MCF 10A (cell line): ENCODE measurements at regions not wholly inside any gene's neighbourhood (a gene's known extent, or its start where the extent isn't known, plus 50 kb on each side); places are given as distances from the start of the nearest gene placed in this dataset.

Source experiments
- BruUV-seq: library from RNA; stranded (reverse); fragments of 400-500 nt; replicated peaks from 2 replicates; lab custom pipeline; 2021; lab: Mats Ljungman, UMichigan
- CTCF ChIA-PET: fragments of 300-600 bp; sonication (Branson Sonifier 250); formaldehyde crosslinking; extraction: SDS; loops from one replicate; lab custom pipeline; 2021; ENCODE audit warnings: antibody characterized with exemption, inconsistent platforms; lab: Yijun Ruan, JAX
- POLR2A ChIA-PET: fragments of 300-600, 350-650 bp; sonication (Branson Sonifier 250); formaldehyde crosslinking; extraction: SDS; loops from one replicate; lab custom pipeline; 2020; ENCODE audit warnings: antibody characterized with exemption, inconsistent platforms; lab: Yijun Ruan, JAX
- DNase-seq: peaks from one replicate; pipeline ENCODE4 v3.0.0-alpha.2; 2018; ENCODE audit not compliant: unreplicated experiment
- H3K27ac Mint-ChIP-seq: one replicate; pipeline ENCODE4 v1.8.0; 2022; ENCODE audit warnings: mild to moderate bottlenecking, low read depth, mixed read lengths; ENCODE audit not compliant: unreplicated experiment
- H3K27me3 Mint-ChIP-seq: one replicate; pipeline ENCODE4 v1.8.0; 2022; ENCODE audit warnings: mixed read lengths; ENCODE audit not compliant: insufficient read depth, unreplicated experiment
- H3K36me3 Mint-ChIP-seq: one replicate; pipeline ENCODE4 v1.8.0; 2022; ENCODE audit warnings: mild to moderate bottlenecking, moderate library complexity, mixed read lengths; ENCODE audit not compliant: insufficient read depth, unreplicated experiment
- H3K4me1 Mint-ChIP-seq: one replicate; pipeline ENCODE4 v1.8.0; 2022; ENCODE audit warnings: mixed read lengths; ENCODE audit not compliant: insufficient read depth, unreplicated experiment
- H3K4me3 Mint-ChIP-seq: one replicate; pipeline ENCODE4 v1.8.0; 2022; ENCODE audit warnings: mild to moderate bottlenecking, moderate library complexity, mixed read lengths; ENCODE audit not compliant: unreplicated experiment
- H3K9me3 Mint-ChIP-seq: one replicate; pipeline ENCODE4 v1.8.0; 2022; ENCODE audit warnings: mixed read lengths; ENCODE audit not compliant: unreplicated experiment
- CTCF ChIP-seq: fragments of 200-600 bp; IDR thresholded peaks from one replicate; pipeline ENCODE4 v1.8.0; 2022; ENCODE audit warnings: antibody characterized with exemption, mild to moderate bottlenecking; ENCODE audit not compliant: unreplicated experiment
- intact Hi-C: fragments of 100-400 bp; cut with micrococcal nuclease; formaldehyde crosslinking; loops from 2 replicates; pipeline ENCODE4 v1.14.1; 2022

- H3K27ac Mint-ChIP-seq, result no peak overlapping the region
- H3K4me1 Mint-ChIP-seq, result no peaks in the 10 kb centered on the region
- no TSS peak for BruUV-seq
- no peak overlapping the region for H3K4me3 Mint-ChIP-seq
- no peak for DNase-seq
- H3K27me3 Mint-ChIP-seq, result no peaks in the 10 kb centered on the region
- ChIA-PET CTCF (interaction anchor here (0.5 to 2.3 kb wide), 2 partner anchors 17 to 95 kb away, joined by 4 to 5 read pairs; no protein-coding TSS in a partner anchor), POLR2A (no interaction called here)
- intact Hi-C loops, result no loop called here
- no peak for TF ChIP-seq CTCF
- H3K9me3 Mint-ChIP-seq, result peaks cover 10% of the 10 kb centered on the region
- H3K36me3 Mint-ChIP-seq, result peaks cover 4% of the 10 kb centered on the region
Measured at GRCh38 chr20:39364320-39364719, 402.2 kb downstream of the DHX35 start.

- POLR2A ChIA-PET, result interaction anchor here (0.5 kb wide), 1 partner anchor 320 kb away, joined by 4 read pairs; no protein-coding TSS in a partner anchor
- no peak for DNase-seq
- Mint-ChIP-seq H3K36me3 (peaks cover 4% of the 10 kb centered on the region), H3K4me1 (no peaks in the 10 kb centered on the region), H3K9me3 (no peaks in the 10 kb centered on the region), H3K4me3 (no peak overlapping the region), H3K27me3 (no peaks in the 10 kb centered on the region), H3K27ac (no peak overlapping the region)
- intact Hi-C loops, result no loop called here
- CTCF ChIA-PET, result interaction anchor here (0.7 to 0.8 kb wide), 3 partner anchors 271 to 1814 kb away, joined by 3 read pairs; no protein-coding TSS in a partner anchor
- TF ChIP-seq CTCF, result no peak
- no TSS peak for BruUV-seq
Measured at GRCh38 chr20:39359981-39360620, 398.0 kb downstream of the DHX35 start.

GRCh38 chr20:39358052-39358451 lies 395.9 kb downstream of the DHX35 start:
- no TSS peak for BruUV-seq
- Mint-ChIP-seq H3K9me3 (no peaks in the 10 kb centered on the region), H3K27ac (no peak overlapping the region), H3K36me3 (no peaks in the 10 kb centered on the region), H3K27me3 (peaks cover 15% of the 10 kb centered on the region), H3K4me1 (no peaks in the 10 kb centered on the region), H3K4me3 (no peak overlapping the region)
- no peak for DNase-seq
- POLR2A ChIA-PET, result no interaction called here
- TF ChIP-seq CTCF, result no peak
- intact Hi-C loops, result no loop called here
- CTCF ChIA-PET, result interaction anchor here (0.6 to 0.7 kb wide), 3 partner anchors 8 to 119 kb away, joined by 3 read pairs; no protein-coding TSS in a partner anchor

- intact Hi-C loops, result no loop called here
- BruUV-seq, result no TSS peak
- DNase-seq, result peak; percentile 1
- POLR2A ChIA-PET, result no interaction called here
- CTCF ChIA-PET, result no interaction called here
- no peaks in the 10 kb centered on the region for H3K9me3 Mint-ChIP-seq
- no peaks in the 10 kb centered on the region for H3K36me3 Mint-ChIP-seq
- no peaks in the 10 kb centered on the region for H3K4me1 Mint-ChIP-seq
- H3K27me3 Mint-ChIP-seq, result peaks cover 15% of the 10 kb centered on the region
- H3K27ac Mint-ChIP-seq, result no peak overlapping the region
- no peak for TF ChIP-seq CTCF
- H3K4me3 Mint-ChIP-seq, result no peak overlapping the region
Measured at GRCh38 chr20:39356908-39357307, 394.8 kb downstream of the DHX35 start.
